NOMO-1 treated with DMSO at 0.1 percent for 48 hours (cell line): ENCODE measurements at regions not wholly inside any gene's neighbourhood (a gene's known extent, or its start where the extent isn't known, plus 50 kb on each side); places are given as distances from the start of the nearest gene placed in this dataset.
A peak's percentile ranks its signal among the peaks of the same experiment; 100 is the strongest.

Experiments
- DNase-seq: peaks from one replicate; lab custom pipeline; 2025; ENCODE audit not compliant: unreplicated experiment; lab: John Stamatoyannopoulos, UW

DNA sequence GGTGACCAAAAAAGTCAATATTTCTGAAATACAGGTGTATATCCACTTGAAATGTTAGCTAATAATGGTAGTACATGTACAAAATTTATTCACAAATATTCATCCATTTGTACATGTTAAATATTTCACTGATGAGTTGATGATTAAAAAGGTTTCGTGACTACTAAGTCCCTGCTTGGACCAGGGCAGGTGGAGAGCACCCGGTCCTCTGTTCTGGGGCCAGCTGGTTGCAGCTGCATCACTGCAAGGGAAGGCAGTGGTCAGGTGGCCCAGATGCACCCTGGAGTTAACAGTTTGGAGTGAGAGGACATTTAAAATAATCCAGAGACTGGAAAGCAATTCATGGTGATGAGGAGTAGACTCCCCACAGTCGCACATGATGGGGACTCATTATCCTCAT, 141.2 kb downstream of the ZBTB18 start:
- DNase-seq, result no peak

DNA sequence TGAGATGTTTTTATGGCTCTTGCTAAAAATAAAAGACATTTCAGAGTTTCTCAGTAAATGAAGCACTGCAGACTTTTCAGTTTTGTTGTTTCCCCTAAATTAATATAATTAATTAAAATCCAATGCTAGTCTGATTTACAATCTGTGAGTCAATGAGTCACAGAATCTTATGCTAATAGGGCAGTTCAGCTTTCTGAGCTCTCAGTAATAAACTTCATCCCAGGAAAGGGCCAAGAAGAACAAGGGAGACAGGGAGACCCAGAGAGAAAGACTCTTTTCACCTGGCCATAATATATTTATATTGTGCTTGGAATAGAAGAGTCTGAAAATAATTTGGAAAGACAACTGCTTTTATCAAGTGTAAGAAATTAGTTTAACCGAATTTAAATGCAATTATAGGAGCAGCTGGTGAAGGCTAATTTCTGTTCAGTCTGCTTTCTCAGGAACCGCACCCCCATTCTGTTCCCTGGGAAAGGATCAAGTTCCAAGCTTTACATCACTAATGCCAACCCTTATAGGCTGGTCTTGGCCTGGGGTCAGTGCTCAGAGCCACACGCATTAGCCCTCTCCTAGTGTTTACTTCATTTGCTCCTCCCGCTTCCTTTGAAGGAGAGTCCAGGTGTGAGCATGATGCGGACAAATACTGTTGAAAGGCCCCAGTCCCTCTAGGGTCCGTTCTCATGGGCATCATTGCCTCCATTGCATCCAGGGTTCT, 145.6 kb downstream of the ZBTB18 start:
- DNase-seq, result no peak

DNA sequence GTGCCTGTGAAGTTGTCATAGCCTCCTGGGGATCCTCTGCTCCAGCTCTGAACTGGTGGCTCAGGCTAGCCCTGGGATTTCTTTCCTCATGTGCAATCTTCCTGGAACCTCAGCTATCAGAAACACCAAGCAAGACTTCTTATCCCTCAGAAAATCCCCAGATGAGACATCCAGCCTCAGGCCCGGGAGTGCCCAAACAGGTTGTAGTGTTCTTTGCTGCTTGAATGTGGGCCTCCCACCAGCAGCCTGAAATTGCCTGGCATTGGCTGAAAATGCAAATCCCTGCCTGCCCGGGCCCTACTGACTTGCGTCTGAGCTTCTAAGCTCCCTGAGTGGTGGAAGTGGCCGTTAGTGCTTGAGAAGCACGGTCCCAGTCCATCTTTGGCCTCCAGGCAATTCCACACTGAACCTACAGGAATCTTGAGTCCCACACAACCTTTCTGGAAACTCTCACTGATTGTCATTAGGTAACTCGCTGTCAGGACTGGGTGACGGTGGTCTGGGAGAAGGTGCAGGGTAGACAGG, 146.8 kb downstream of the ZBTB18 start:
- DNase-seq, result no peak

DNA sequence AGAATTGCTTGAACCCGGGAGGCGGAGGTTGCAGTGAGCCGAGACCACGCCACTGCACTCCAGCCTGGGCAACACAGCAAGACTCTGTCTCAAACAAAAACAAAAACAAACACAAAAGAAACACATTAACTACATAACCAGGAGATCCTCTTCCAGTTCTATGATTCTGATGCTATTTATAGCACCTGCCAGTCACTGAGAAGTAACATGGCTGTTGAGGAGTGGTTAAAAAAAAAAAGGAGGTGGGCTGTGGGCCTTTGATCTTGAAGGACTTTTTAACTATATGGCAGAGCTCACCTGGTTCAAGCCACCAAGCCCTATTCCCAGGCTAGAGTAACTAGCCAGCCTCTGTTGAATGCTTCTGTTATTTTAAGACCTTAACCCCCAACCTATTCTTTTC, 148.8 kb downstream of the ZBTB18 start:
- no peak for DNase-seq

DNA sequence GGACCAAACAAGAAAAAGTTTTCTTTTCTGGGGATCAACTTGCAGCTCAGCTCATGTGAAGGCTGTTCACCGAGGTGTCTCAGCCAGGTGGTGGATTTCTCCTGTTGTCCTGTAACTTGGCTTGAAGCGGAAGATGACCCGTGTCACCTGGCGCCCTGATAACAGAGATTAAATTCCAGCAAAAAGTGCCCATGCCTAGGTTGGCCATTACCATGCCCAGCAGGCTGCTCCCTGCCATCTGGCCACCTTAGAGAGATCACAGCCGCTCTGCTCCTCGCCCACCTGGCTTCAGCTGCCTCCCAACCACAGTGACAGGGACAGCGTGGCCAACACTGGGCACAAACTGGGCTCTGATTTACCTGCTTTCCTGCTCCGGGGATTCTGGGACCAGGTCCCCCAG, 149.5 kb downstream of the ZBTB18 start:
- no peak for DNase-seq

DNA sequence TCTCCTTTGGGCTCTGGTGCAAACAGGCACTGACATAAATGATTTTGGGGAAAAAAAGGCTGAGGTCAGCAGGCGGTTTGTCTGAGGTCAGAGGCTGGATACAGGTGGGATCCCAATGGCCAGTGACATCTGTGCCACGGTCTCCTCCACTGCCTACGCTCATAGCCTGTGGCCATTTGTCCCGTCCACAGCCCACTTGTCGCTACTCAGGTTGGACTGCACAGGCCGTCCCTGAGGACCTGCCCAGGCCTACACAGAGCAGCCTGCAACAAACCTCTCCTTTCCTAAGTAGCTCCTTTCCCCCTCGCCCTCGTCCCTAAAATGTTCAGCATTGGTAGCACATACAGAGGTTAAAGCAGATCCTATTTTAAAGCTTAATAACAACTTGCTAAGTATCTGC, 150.7 kb downstream of the ZBTB18 start:
- DNase-seq, result no peak

DNA sequence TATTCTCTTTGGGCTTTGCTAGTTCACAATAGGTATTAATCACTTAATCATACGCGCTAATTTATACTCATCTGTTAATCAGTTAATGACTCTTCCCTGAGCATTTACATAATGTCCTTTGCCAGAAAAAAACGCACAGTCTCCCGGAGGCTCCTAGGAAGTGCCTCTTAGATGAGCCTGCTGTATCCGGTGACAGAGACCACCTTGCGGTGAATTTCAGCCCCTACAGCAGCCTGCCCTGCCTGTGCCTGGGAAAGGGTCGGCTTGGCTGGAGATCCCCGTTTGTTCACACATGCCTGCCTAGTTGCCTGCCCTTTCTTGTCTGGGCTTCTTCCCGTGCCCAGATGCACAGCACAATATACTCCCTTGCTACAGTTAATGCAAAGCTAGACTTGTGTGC, 152.9 kb downstream of the ZBTB18 start:
- no peak for DNase-seq

DNA sequence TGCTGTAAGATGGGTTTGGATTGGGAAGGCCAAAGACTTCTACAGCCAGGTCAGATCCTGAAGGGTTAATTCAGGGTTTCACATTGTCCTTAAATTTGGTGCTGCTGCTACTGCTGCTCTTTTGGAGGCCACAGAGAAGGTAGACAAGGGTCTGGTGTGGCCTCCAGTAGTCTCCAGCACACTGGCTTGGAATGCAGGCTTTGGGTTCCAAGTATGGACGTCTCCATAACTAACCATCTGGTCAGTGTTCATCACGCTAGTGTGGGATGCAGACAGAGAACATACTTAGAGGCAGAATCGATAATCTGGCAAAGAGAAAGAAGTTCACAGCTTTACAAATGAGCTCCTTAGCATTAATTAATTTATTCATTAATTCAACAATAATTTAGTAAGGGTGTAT, 154.1 kb downstream of the ZBTB18 start:
- DNase-seq, result no peak

DNA sequence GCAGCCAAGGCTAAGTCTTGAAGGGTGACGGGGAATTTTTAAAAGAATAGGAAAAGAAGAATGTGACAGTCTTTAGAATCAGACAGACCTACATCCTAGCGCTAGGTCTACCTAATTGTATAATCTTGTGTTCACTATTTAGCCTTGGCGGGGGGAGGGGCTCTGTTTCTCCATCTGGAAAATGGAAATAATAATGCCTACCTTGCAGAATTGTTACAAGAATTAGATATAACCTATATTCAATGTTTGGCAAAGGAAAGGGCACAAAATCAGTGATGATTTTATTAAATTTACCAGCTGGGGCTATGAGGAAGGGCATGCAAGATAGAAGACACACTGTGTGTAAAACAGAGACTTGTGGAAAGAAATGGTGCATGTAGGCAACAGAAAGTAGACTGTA, 154.8 kb downstream of the ZBTB18 start:
- no peak for DNase-seq

DNA sequence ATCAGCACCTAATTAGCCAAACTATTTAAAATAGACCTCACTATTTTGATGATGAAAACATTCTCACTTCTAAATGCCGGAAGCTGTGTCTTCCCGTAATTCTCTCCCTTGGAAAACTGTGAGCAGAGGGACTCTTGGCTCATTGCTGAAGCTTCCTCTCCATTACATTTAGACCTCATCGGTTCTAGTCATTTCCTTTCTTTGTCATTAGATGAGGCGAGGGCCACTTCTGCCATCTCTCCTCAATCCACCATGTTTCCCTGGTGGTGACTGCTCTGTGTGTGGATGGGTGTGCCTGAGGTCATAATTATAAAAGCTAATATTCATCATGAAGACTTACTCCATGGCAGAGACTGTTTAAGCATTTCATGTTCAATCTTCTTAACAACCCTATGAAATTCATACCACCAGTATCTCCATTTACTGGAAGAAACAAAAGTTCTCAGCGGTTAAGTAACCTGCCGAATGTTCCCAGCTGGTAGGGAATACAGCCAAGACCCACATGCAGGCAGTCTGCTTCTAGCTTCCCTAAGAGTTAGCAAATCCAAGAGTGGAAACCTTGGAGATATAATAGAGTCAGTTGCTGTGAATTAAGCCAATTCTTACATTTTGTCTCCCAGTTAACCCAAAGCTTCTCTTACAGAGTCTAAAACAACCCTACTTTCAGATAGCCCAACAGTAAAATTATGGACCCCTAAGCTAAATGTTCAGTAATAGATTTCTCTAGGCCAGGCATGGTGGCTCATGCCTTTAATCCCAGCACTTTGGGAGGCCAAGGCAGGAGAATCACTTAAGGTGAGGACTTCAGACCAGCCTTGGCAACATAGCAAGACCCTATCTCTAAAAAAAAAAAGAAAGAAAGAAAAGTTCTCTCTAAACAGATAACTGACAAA, 156.2 kb downstream of the ZBTB18 start:
- no peak for DNase-seq

DNA sequence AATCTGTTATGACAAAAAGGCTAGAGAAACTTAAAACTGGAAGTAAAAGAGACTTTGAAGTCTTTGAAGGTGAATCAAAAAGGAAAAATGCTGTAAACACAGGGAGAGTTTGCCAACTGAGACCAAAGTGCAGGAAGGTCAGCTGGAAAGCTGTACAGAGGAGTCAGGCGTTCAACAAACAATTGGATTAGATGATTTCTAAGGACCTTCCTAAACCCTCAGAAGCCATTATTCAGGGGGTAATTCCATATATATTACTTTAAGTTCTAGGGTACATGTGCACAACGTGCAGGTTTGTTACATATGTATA, 156.8 kb downstream of the ZBTB18 start:
- DNase-seq, result no peak

DNA sequence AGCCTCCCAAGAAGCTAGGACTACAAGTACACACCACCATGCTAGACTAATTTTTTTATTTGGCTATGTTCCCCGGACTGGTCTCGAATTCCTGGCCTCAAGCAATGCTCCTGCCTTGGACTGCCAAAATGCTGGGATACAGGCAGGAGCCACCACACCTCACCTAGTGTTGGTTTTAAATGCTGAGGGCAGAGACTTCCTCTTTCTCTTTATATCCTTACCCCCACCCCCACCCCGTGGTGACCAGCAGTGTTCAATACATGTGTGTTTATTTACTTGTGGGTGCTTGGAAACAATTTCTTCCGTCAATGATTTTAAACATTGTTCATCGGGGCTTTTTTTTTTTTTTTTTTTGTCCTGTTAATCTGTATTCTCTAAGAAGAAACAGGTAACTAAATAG, 158.9 kb downstream of the ZBTB18 start:
- DNase-seq, result peak; percentile 23

DNA sequence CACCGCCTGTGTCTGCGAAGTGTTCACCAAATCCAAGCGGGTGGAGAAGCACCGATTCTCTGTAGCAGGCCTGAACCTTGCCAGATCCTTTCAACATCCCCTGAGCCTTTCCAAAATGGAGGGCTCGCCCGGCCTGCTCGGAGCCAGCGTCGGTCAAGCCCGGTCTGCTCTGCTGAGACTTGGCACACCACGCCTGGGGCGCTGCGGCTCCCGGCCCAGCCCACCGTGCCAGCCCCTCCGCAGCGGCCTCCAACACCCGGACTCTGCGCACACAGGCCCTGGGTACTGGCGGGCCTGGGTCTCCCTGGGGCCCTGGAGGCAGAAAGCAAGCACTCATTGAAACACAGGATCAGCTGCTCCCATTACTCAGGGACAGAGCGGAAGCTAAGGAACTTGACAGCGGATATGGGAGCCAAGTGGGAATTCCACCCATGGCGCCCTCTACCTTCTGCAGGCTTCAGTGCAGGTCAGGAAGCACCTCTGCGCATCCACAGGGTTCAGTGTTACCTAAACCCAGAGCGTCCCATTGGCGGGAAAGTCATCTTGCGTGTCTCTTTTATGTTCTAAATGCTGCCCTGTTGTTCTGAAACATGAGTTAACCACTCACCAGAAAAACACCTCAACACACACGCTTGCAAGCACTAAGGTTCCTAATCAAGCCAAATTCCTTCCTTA, 159.9 kb downstream of the ZBTB18 start:
- no peak for DNase-seq

DNA sequence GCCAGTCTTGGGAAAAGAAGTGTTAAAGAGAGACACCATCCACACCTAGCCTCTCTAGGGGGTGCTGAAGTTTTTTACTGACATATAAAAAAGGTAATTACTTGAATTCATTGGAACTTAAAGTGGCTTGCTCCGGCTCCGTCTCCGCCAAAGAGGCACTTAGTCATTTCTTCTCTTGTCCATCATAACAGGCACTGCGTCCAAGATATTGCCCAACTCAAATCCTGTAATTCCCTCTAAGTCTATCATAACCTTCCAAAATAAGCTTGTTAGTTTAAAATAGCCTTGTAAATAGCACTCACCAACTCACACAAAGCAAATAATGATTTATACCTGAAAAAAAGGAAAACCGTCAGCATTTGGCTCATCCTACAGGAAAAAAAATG, 160.5 kb downstream of the ZBTB18 start:
- DNase-seq, result no peak

DNA sequence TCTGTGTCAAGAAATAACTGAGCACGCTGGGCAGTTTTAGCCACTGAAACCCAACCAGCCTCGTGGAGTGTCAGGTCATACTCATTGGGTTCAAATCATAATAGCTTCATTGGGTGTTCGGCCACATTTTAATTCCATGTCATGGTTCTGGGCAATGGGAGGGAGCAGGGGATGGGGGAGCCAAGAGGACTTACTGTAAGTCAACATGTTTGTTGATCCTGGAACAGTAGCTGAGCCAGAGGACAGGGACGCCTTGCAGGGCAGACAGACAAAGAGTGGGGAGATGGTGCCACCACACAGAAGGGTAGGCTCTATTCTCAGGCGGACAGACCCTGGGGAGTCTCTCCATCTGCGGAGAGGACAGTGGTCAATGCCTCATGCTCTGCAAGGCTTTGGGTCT, 161.1 kb downstream of the ZBTB18 start:
- no peak for DNase-seq

DNA sequence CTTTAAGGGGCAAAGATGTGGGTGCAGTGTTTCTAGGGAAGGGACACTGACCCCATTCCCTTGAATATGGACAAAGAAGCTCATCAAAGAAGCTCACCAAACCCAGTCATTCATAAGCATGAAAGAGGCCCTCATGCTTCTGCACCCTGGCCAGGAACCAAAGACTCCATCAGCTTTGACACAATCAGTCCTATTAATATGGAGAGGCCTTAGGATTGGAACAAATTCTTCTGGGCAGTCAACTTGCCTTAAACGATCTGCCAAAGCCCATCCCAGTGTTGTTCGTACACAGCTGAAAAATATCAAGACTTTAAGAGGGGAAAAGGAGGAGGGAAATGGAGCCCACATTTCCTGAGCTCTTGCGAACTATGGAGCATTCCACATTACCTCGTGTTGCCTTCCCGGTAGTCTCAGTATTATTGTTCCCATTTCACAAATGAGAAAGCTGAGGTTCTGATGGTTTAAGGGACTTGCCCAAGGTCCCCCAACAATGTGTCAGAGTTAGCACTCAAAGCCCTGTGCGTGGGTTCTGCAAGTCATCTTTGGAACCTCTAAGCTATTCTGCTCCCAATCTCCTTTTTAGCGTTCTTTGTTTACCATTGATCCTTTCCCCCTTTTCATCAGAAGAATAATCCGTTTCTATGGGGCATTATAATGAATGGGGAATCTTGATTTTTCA, 161.9 kb downstream of the ZBTB18 start:
- DNase-seq, result no peak

DNA sequence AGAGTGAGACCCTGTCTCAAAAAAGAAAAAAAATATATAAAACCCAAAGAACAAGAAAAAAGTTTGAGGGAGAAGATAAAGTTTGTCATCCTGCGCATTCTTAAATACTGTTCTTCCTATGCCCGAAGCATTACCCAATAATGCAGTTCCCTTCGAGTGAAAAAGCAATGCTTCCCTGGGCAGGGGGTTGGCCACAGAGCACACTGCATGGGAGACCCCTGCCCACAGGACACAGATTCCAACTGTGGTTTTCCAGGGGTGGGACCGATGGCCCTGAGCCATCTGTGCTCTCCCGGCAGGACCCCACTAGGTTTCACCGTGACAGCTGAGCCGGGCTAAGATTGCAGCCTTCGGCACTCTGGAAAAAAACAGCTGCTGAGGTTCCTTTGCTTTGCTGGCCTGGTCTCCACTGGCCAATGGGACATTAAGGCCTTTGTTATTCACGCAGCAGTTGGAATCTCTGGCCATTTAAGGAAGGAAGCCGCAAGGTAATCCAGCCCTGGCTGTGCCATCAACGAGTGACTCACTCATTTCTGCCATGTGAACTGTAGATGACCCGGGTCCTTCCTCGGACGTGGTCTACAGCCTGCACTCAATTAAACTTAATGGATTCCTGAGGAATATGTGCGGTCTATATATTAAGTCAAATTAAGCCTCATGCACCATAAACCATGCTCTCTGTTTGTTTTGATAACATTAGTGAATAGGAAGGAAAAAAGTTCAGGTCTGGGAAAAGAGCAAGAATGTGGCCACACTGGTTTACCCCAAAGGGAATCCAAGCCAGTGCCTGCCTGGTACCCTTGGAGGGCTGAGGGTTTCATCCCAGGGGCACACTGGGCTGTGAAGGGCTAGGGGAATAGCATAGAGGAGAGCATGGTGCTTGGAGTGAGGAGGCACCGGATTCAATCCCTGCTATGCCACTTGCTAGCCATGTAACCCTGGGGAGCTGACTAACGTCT, 163.2 kb downstream of the ZBTB18 start:
- peak; percentile 23 for DNase-seq

DNA sequence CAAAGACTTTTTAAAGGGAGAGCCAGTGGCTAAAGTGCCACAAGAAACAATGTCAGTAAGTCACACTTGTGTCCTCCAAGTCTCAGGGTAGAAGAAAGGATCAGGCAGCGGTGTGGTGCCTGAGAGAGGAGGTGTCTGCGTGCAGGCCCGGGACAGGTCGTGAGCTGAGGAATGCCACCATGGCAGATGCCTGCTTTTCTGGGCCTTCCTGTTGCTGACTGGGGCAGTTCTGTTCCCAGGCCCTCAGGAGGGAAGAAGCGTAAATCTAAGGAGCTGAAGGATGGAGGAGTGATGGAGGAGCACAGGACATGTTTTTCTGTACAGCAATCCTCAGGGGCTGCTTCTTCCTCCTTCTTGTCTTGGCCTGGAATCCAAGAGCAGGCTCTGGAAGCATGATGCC, 165.8 kb downstream of the ZBTB18 start:
- DNase-seq, result no peak

DNA sequence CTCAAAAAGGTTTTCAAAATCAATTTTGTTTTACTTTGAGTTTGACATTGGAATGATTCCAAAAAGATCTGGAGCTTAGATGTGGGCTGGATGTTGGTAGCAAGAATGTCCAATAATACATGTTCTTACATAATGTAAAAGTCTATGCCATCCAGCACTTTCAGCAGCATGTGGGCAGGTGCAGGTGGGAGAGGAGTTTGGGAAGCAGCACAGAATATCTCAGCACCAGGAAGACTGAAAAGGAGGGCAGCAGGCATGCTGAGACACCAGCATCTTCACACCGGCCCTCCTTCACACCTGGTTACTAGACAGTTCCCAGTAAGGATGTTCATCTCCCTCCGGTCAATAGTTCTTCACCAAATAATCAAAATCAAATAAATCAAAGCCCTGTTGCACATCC, 166.6 kb downstream of the ZBTB18 start:
- DNase-seq, result no peak

DNA sequence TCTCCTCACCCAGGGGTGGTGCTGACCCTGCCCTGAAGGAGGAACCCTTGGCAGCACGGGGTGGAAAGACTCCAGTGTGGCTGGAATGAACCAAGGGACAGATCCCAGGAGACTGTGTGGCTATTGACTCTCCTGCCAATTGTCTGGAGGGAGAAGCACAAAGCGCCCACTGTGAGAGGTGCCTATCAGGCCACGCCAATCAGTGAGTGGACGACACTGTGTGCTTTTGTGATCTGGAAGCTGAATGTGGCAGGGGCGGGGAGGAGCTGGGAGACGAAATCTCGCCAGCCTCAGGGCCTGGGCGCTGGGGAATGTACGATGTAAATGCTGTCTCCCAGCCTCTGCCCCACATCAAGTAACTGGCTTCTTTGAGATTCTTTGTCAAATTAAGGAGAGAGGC, 167.1 kb downstream of the ZBTB18 start:
- no peak for DNase-seq
